Upper lobe of right lung (tissue), 1 donor: ENCODE measurements at regions not wholly inside any gene's neighbourhood (a gene's known extent, or its start where the extent isn't known, plus 50 kb on each side); places are given as distances from the start of the nearest gene placed in this dataset.

ENCODE experiments used
- ATAC-seq: fragments of 200-7000 bp; cut with Tn5 transposase; one replicate; pipeline ENCODE4 v1.9.1; 2020; ENCODE audit warnings: mild to moderate bottlenecking, moderate library complexity
- DNase-seq: peaks from one replicate; pipeline ENCODE4 v3.0.0-alpha.2; 2020
- H3K27ac ChIP-seq: fragments of 200-600 bp; one replicate; pipeline ENCODE4 v1.8.0; 2022
- H3K27me3 ChIP-seq: fragments of 200-600 bp; one replicate; pipeline ENCODE4 v1.8.0; 2022; ENCODE audit warnings: mild to moderate bottlenecking
- H3K36me3 ChIP-seq: fragments of 200-600 bp; one replicate; pipeline ENCODE4 v1.8.0; 2022
- H3K4me1 ChIP-seq: fragments of 200-600 bp; one replicate; pipeline ENCODE4 v1.8.0; 2022
- H3K4me3 ChIP-seq: fragments of 200-600 bp; one replicate; pipeline ENCODE4 v1.8.0; 2022; ENCODE audit warnings: mild to moderate bottlenecking
- H3K9me3 ChIP-seq: fragments of 200-600 bp; one replicate; pipeline ENCODE4 v1.8.0; 2022
- intact Hi-C: fragments of 100-400 bp; cut with DNase I; formaldehyde crosslinking; loops from one replicate; pipeline ENCODE4 v1.11.0; 2022
- TF ChIP-seq, protein P1 (sequence below): fragments of 200-600 bp; IDR thresholded peaks from one replicate; pipeline ENCODE4 v1.8.0; 2022; ENCODE audit warnings: antibody characterized with exemption
- donor health status: DM: no; HTN: yes; CAD: no; lungs with severe emphysema.

DNA sequence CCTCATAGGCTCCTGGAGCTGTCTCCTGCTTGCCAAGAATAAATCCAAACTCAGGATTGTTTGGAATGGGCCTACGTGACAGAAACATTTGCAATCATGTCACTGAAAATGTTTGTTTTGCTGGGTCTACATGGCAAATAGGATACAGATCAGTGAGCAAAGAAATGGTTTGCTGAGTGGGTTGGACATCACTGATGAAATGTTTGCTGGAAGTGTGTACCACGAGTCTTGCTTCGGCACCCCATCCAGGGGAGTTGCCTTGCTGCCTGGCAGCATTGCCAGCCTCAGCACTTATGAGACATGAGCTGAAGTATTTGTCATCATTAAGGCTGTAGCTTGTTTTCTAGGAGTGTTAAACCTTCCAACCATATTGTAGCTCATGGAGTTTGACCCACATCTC is 213.3 kb upstream of the CFAP20DC start:
- DNase-seq: no peak
- no peaks in the 10 kb centered on the region for H3K9me3 ChIP-seq
- ATAC-seq: no peak
- H3K27me3 ChIP-seq: no peaks in the 10 kb centered on the region
- no peaks in the 10 kb centered on the region for H3K36me3 ChIP-seq
- no peaks in the 10 kb centered on the region for H3K4me1 ChIP-seq
- no peak overlapping the region for H3K4me3 ChIP-seq
- intact Hi-C loops: no loop called here
- TF ChIP-seq, protein P1, sequence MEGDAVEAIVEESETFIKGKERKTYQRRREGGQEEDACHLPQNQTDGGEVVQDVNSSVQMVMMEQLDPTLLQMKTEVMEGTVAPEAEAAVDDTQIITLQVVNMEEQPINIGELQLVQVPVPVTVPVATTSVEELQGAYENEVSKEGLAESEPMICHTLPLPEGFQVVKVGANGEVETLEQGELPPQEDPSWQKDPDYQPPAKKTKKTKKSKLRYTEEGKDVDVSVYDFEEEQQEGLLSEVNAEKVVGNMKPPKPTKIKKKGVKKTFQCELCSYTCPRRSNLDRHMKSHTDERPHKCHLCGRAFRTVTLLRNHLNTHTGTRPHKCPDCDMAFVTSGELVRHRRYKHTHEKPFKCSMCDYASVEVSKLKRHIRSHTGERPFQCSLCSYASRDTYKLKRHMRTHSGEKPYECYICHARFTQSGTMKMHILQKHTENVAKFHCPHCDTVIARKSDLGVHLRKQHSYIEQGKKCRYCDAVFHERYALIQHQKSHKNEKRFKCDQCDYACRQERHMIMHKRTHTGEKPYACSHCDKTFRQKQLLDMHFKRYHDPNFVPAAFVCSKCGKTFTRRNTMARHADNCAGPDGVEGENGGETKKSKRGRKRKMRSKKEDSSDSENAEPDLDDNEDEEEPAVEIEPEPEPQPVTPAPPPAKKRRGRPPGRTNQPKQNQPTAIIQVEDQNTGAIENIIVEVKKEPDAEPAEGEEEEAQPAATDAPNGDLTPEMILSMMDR: no peak
- no peak overlapping the region for H3K27ac ChIP-seq

DNA sequence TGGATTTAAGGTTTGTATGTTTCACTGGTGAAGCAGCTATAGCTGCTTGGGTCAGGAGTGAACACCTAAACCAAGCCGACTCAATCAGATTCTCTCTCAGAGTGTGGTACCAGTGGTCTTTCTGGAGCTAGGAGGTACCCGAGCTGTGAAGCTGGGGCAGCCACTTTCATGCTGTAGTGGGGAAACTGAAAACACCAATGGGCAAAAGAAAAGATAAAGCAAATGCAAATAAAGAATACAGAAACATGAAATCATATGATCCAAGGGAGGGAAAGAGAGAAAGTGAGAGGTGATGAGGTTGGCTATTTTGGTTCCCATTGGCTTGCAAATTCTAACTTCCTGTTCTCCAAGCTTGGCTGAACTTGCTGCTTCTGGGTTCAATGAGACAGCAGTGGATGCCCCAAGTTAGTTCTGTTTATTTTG is 212.3 kb upstream of the CFAP20DC start:
- TF ChIP-seq, protein P1: no peak
- Histone ChIP-seq H3K27me3 (no peaks in the 10 kb centered on the region), H3K27ac (no peak overlapping the region), H3K36me3 (no peaks in the 10 kb centered on the region), H3K4me1 (no peaks in the 10 kb centered on the region), H3K4me3 (no peak overlapping the region), H3K9me3 (no peaks in the 10 kb centered on the region)
- intact Hi-C loops: no loop called here
- no peak for ATAC-seq
- no peak for DNase-seq

DNA sequence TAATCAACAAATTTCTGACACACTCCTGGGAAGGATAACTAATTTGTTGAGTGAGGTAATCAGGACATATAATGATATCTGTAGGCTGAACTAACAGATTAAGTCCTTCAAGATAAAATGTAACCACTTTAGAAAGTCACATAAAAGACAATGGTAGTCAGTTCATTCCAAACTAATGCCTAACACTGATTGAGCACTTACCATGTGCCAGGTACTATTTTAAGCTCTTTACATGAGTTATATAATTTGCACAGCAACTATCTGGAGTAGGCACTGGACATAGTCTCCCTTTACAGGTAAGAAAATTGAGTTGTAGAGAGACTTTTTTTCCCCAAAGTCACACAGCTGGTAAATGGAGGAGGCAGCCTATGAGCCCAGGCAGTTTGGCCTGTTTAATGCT is 211.2 kb upstream of the CFAP20DC start:
- no peak overlapping the region for H3K4me3 ChIP-seq
- DNase-seq: no peak
- intact Hi-C loops: no loop called here

DNA sequence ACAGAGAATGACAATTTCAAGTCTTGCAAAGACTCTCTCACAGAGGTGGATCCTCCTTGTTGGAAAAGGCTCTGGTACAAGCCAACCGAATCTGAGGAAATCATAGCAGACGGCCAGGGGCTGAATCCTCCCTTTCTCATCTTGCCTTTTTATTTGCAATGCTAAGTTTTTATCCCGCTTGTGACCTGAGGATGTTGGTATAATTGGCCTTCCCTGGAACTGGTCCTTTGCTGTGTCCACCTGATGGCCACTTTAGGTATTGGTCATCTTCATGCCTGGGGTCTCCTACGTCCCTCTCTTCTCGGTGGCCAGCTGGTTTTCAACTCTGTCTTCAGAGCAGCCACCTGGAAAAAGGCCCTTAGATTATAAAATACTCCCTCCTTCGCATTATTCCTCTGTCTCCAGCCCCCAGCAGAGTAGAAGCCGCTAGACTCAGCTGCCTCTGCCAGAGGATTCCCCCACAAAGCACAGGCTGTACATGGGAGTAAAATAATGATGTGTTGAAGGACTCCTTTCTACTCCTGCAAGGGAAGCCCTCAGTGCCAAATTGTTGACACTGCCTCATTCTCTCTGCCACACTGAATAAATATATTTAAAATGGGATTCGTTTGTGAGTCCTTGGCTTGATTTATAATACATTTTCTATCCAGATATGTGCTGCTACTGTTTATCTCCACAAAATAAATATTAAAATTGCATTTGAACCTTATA is 208.9 kb upstream of the CFAP20DC start:
- no peaks in the 10 kb centered on the region for H3K9me3 ChIP-seq
- no peak overlapping the region for H3K4me3 ChIP-seq
- TF ChIP-seq, protein P1: no peak
- no peak for DNase-seq
- H3K36me3 ChIP-seq: no peaks in the 10 kb centered on the region
- intact Hi-C loops: no loop called here
- no peaks in the 10 kb centered on the region for H3K4me1 ChIP-seq
- H3K27ac ChIP-seq: no peak overlapping the region
- ATAC-seq: no peak
- H3K27me3 ChIP-seq: no peaks in the 10 kb centered on the region

More for the DNA sequence above, 211.2 kb upstream of the CFAP20DC start:
- H3K27me3 ChIP-seq: no peaks in the 10 kb centered on the region
- H3K4me1 ChIP-seq: no peaks in the 10 kb centered on the region
- TF ChIP-seq, protein P1: no peak
- ATAC-seq: no peak
- no peaks in the 10 kb centered on the region for H3K9me3 ChIP-seq
- no peak overlapping the region for H3K27ac ChIP-seq
- no peaks in the 10 kb centered on the region for H3K36me3 ChIP-seq

DNA sequence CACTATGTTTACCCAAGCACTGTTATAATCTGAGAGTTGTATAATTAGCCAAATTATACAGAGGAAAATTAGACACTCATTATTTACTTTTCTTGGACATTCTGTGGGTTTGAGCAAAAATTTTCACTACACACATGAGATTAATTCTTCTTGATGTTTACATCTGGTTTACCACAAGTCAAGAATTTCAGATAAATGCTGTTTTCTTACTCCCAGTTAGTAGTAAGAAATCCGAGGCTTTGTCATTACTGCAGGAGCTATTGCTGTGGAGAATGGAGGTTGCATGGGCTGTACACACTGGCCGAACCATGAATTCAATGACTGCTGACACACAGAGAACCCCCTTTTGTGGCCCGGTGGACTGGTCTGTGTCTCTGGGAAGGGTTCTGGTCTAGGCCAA is 207.7 kb upstream of the CFAP20DC start:
- H3K27ac ChIP-seq: no peak overlapping the region
- no peaks in the 10 kb centered on the region for H3K27me3 ChIP-seq
- no peak overlapping the region for H3K4me3 ChIP-seq
- ATAC-seq: no peak
- intact Hi-C loops: no loop called here
- H3K9me3 ChIP-seq: no peaks in the 10 kb centered on the region
- DNase-seq: no peak
- TF ChIP-seq, protein P1: no peak
- no peaks in the 10 kb centered on the region for H3K36me3 ChIP-seq
- H3K4me1 ChIP-seq: no peaks in the 10 kb centered on the region

DNA sequence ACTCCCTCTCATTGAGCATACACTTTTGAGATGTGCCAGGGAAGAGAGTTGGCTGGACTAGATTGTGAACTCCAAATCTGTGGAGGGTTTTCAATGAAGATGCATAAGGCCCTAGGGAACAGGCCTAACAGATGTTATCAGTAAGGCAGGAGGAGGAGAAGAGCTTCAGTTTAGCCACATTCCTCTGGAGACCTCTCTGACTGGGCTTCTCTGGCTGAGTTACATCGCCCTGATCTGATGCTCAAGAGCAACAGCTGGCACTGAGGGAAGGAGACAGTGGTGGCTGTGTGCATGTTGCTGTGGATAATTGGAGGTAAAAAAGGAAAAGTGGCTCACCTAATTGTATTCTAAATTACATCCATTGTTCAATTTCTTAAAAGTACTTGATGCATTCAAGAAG is 206.4 kb upstream of the CFAP20DC start:
- Histone ChIP-seq H3K27me3 (no peaks in the 10 kb centered on the region), H3K27ac (no peak overlapping the region), H3K9me3 (no peaks in the 10 kb centered on the region), H3K4me1 (no peaks in the 10 kb centered on the region), H3K36me3 (no peaks in the 10 kb centered on the region), H3K4me3 (no peak overlapping the region)
- no peak for DNase-seq
- intact Hi-C loops: no loop called here
- no peak for ATAC-seq
- TF ChIP-seq, protein P1: no peak
